A549 (cell line): ENCODE measurements at regions not wholly inside any gene's neighbourhood (a gene's known extent, or its start where the extent isn't known, plus 50 kb on each side); places are given as distances from the start of the nearest gene placed in this dataset.

Experiments
- ATAC-seq, 2 experiments: fragments of 200-7000 bp in 1 of 2; fragments of >200 bp in 1 of 2; cut with Nextera tagmentation in 1 of 2; cut with Tn5 transposase in 1 of 2; 3 replicates each; pipeline versions ENCODE4 v1.8.0 to v1.9.1; 2018 to 2020; ENCODE audit warnings: mild to moderate bottlenecking in 1 of 2, moderate library complexity in 1 of 2
- CTCF ChIA-PET: fragments of 300-600 bp; sonication (Branson Sonifier 250); formaldehyde crosslinking; extraction: SDS; loops from one replicate; lab custom pipeline; 2021; ENCODE audit warnings: antibody characterized with exemption, inconsistent platforms; lab: Yijun Ruan, JAX
- POLR2A ChIA-PET: fragments of 350-600 bp; formaldehyde crosslinking; extraction: SDS; loops from one replicate; lab custom pipeline; 2021; ENCODE audit warnings: antibody characterized with exemption, inconsistent platforms; lab: Yijun Ruan, JAX
- DNase-seq, 2 experiments: peaks; one replicate each; pipeline versions ENCODE4 v3.0.0 to v3.0.0-alpha.2; 2011 to 2016; ENCODE audit warnings: low read depth in 1 of 2, low spot score in 1 of 2
- FAIRE-seq: peaks from 2 replicates; lab custom pipeline; 2011; peaks lifted over from hg19 to GRCh38; lab: Jason Lieb, UNC
- H3K27ac ChIP-seq, 2 experiments: fragments of >200 bp; sonication (Bioruptor Twin); formaldehyde crosslinking; 3 replicates each; pipeline ENCODE4 v1.5.1; 2016 to 2017
- H3K4me1 ChIP-seq: fragments of >200 bp; sonication (Bioruptor Twin); formaldehyde crosslinking; 3 replicates; pipeline ENCODE4 v1.6.1; 2016
- H3K4me2 ChIP-seq: fragments of >200 bp; sonication (Bioruptor Twin); formaldehyde crosslinking; 3 replicates; pipeline ENCODE4 v1.6.1; 2016
- H3K4me3 ChIP-seq: fragments of >200 bp; sonication (Bioruptor Twin); formaldehyde crosslinking; 3 replicates; pipeline ENCODE4 v1.5.1; 2016
- H3K9me3 ChIP-seq: fragments of >200 bp; sonication (Bioruptor Twin); formaldehyde crosslinking; 3 replicates; pipeline ENCODE4 v1.6.1; 2016
- ATOH8 ChIP-seq: fragments of 250-450 bp; sonication (Bioruptor Pico); IDR thresholded peaks from 2 replicates; pipeline ENCODE4 v1.5.0; 2020; ENCODE audit warnings: low read depth, mild to moderate bottlenecking, moderate library complexity
- BCL3 ChIP-seq: fragments of >200 bp; sonication (Bioruptor Twin); formaldehyde crosslinking; IDR thresholded peaks from 3 replicates; pipeline ENCODE4 v1.6.1; 2016
- CBX2 ChIP-seq: fragments of 200-600 bp; sonication (generic); IDR thresholded peaks from 2 replicates; pipeline ENCODE4 v1.6.1; 2016; ENCODE audit warnings: low read depth, mild to moderate bottlenecking, borderline replicate concordance
- CHD2 ChIP-seq: fragments of 150-350 bp; IDR thresholded peaks from 2 replicates; pipeline ENCODE4 v1.6.1; 2014; ENCODE audit warnings: low read length; ENCODE audit not compliant: partially characterized antibody
- CHD4 ChIP-seq: fragments of 200-600 bp; sonication (generic); IDR thresholded peaks from 2 replicates; pipeline ENCODE4 v1.6.1; 2016; ENCODE audit warnings: antibody characterized with exemption, mild to moderate bottlenecking, borderline replicate concordance
- EHF ChIP-seq: fragments of 250-450 bp; sonication (Bioruptor Pico); IDR thresholded peaks from 2 replicates; pipeline ENCODE4 v1.5.0; 2020; ENCODE audit warnings: mild to moderate bottlenecking
- EHMT2 ChIP-seq: fragments of 200-600 bp; sonication (generic); IDR thresholded peaks from 2 replicates; pipeline ENCODE4 v1.6.1; 2016; ENCODE audit warnings: antibody characterized with exemption, low read depth, mild to moderate bottlenecking, moderate library complexity
- ESRRA ChIP-seq: fragments of 150-350 bp; IDR thresholded peaks from 2 replicates; pipeline ENCODE4 v1.6.1; 2014; ENCODE audit warnings: mild to moderate bottlenecking, low read length, borderline replicate concordance
- FOXS1 ChIP-seq: fragments of 250-450 bp; sonication (Bioruptor Pico); IDR thresholded peaks from 2 replicates; pipeline ENCODE4 v1.5.0; 2020; ENCODE audit warnings: mild to moderate bottlenecking, moderate library complexity
- HDAC2 ChIP-seq: fragments of 200-600 bp; sonication (generic); IDR thresholded peaks from 2 replicates; pipeline ENCODE4 v1.6.1; 2016
- HEYL ChIP-seq: fragments of 250-450 bp; sonication (Bioruptor Pico); IDR thresholded peaks from 2 replicates; pipeline ENCODE4 v1.8.0; 2021; ENCODE audit warnings: mild to moderate bottlenecking, moderate library complexity
- HOXB5 ChIP-seq: fragments of 250-450 bp; sonication (Bioruptor Pico); IDR thresholded peaks from 2 replicates; pipeline ENCODE4 v1.5.0; 2020; ENCODE audit warnings: mild to moderate bottlenecking, moderate library complexity
- JUN ChIP-seq, 2 experiments: fragments of >200 bp; sonication (Bioruptor Twin); formaldehyde crosslinking; IDR thresholded peaks; 2 replicates in 1 of 2; 3 replicates in 1 of 2; pipeline ENCODE4 v1.6.1; 2016 to 2017
- JUNB ChIP-seq: fragments of >200 bp; sonication (Bioruptor Twin); formaldehyde crosslinking; IDR thresholded peaks from 2 replicates; pipeline ENCODE4 v1.6.1; 2016
- MYC ChIP-seq: IDR thresholded peaks from 2 replicates; pipeline ENCODE4 v1.6.1; 2012; ENCODE audit warnings: mild to moderate bottlenecking, inconsistent platforms, low read length, improper control_type of control experiment, borderline replicate concordance
- NPAS2 ChIP-seq: fragments of 250-450 bp; sonication (Bioruptor Pico); IDR thresholded peaks from 2 replicates; pipeline ENCODE4 v1.8.0; 2022; ENCODE audit warnings: mild to moderate bottlenecking, moderate library complexity, borderline replicate concordance
- PBX3 ChIP-seq: IDR thresholded peaks from 2 replicates; pipeline ENCODE4 v1.6.1; 2012
- RARB ChIP-seq: fragments of 250-450 bp; sonication (Bioruptor Pico); IDR thresholded peaks from 2 replicates; pipeline ENCODE4 v1.8.0; 2021; ENCODE audit warnings: mild to moderate bottlenecking, moderate library complexity
- RNF2 ChIP-seq: fragments of 200-600 bp; sonication (generic); IDR thresholded peaks from 2 replicates; pipeline ENCODE4 v1.6.1; 2016; ENCODE audit warnings: low read depth, mild to moderate bottlenecking, antibody characterized with exemption, moderate library complexity, borderline replicate concordance
- TFCP2L1 ChIP-seq: fragments of 250-450 bp; sonication (Bioruptor Pico); IDR thresholded peaks from 2 replicates; pipeline ENCODE4 v1.5.0; 2021; ENCODE audit warnings: mild to moderate bottlenecking
- USF2 ChIP-seq: fragments of 450-650 bp; IDR thresholded peaks from 2 replicates; pipeline ENCODE4 v1.6.1; 2014; ENCODE audit warnings: antibody characterized with exemption
- WGBS: methylation state at CpG from one replicate; pipeline ENCODE4 v1.1.6; 2017; ENCODE audit errors: missing lambda C conversion rate; 5-methylcytosine and 5-hydroxymethylcytosine counted together
- TF ChIP-seq, protein P1 (sequence below): fragments of 250-450 bp; sonication (Bioruptor Pico); IDR thresholded peaks from 2 replicates; pipeline ENCODE4 v1.5.0; 2021; ENCODE audit warnings: mild to moderate bottlenecking, moderate library complexity, borderline replicate concordance
- TF ChIP-seq, protein P2 (sequence below): fragments of 200-600 bp; sonication (generic); IDR thresholded peaks from 2 replicates; pipeline ENCODE4 v1.6.1; 2016; ENCODE audit warnings: antibody characterized with exemption, mild to moderate bottlenecking, moderate library complexity

DNA sequence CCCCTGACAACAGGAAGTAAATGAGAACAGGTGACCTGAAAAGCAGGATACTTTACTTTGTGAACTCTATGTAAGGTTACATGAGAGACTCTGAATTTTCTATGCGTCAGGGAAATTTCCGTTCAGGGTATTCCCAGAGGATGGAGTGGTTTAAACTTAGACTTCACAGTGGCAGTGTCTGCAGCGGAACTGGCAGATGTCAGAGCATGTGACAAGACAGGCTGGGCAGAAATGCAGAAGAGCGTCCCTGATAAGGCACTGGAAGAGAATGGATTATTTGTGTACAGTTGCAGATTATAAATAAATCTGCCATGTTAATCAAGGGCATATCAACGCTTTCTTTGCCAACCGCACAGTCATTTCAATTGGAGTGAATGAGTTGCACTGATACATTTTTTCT lies 598.4 kb upstream of the ZNF717 start:
- POLR2A ChIA-PET, result no interaction called here
- TF ChIP-seq USF2, result no peak
- no peak for TF ChIP-seq ESRRA
- TF ChIP-seq MYC, result no peak
- no peak for TF ChIP-seq TFCP2L1 (CRISPR knock-in tag)
- TF ChIP-seq PBX3, result no peak
- no peak for TF ChIP-seq CHD2
- no peak for TF ChIP-seq HEYL (CRISPR knock-in tag)
- no peak for TF ChIP-seq FOXS1 (CRISPR knock-in tag)
- TF ChIP-seq CHD4, result no peak
- no peak for TF ChIP-seq JUN (IDR thresholded peaks at IDR 0.05)
- no peak for TF ChIP-seq EHF
- FAIRE-seq, result no peak
- CTCF ChIA-PET, result no interaction called here
- Histone ChIP-seq H3K4me3 (no peak overlapping the region), H3K4me1 (no peaks in the 10 kb centered on the region), H3K4me2 (no peak overlapping the region), H3K9me3 (no peaks in the 10 kb centered on the region), H3K27ac (no peak overlapping the region)
- ATAC-seq, result no peak
- DNase-seq, result no peak
- WGBS, result 28% methylated on average over 6 of the region's 6 CpGs

DNA sequence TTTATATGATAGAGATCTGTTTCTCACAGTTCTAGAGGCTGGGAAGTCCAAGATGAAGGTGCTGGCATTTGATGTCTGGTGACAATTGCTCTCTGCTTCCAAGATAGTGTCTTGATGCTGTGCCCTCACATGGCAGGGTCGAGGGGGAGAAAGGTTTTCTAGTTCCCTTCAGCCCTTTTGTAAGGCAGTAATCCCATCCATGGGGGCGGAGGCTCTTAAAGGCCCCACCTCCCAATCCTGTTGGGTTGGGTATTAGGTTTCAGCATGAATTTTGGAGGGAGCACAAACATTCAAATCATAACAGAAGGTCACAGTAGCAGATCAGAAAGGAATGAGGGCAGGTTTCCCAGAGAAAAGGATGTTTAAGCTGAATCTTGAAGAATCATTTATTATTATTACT lies 601.7 kb upstream of the ZNF717 start:
- CTCF ChIA-PET, result no interaction called here
- no peak for DNase-seq
- ATAC-seq, result no peak
- H3K4me3 ChIP-seq, result no peak overlapping the region
- H3K4me1 ChIP-seq, result no peaks in the 10 kb centered on the region
- TF ChIP-seq, protein P1, sequence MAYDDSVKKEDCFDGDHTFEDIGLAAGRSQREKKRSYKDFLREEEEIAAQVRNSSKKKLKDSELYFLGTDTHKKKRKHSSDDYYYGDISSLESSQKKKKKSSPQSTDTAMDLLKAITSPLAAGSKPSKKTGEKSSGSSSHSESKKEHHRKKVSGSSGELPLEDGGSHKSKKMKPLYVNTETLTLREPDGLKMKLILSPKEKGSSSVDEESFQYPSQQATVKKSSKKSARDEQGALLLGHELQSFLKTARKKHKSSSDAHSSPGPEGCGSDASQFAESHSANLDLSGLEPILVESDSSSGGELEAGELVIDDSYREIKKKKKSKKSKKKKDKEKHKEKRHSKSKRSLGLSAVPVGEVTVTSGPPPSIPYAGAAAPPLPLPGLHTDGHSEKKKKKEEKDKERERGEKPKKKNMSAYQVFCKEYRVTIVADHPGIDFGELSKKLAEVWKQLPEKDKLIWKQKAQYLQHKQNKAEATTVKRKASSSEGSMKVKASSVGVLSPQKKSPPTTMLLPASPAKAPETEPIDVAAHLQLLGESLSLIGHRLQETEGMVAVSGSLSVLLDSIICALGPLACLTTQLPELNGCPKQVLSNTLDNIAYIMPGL (CRISPR knock-in tag), result no peak
- TF ChIP-seq, protein P2, sequence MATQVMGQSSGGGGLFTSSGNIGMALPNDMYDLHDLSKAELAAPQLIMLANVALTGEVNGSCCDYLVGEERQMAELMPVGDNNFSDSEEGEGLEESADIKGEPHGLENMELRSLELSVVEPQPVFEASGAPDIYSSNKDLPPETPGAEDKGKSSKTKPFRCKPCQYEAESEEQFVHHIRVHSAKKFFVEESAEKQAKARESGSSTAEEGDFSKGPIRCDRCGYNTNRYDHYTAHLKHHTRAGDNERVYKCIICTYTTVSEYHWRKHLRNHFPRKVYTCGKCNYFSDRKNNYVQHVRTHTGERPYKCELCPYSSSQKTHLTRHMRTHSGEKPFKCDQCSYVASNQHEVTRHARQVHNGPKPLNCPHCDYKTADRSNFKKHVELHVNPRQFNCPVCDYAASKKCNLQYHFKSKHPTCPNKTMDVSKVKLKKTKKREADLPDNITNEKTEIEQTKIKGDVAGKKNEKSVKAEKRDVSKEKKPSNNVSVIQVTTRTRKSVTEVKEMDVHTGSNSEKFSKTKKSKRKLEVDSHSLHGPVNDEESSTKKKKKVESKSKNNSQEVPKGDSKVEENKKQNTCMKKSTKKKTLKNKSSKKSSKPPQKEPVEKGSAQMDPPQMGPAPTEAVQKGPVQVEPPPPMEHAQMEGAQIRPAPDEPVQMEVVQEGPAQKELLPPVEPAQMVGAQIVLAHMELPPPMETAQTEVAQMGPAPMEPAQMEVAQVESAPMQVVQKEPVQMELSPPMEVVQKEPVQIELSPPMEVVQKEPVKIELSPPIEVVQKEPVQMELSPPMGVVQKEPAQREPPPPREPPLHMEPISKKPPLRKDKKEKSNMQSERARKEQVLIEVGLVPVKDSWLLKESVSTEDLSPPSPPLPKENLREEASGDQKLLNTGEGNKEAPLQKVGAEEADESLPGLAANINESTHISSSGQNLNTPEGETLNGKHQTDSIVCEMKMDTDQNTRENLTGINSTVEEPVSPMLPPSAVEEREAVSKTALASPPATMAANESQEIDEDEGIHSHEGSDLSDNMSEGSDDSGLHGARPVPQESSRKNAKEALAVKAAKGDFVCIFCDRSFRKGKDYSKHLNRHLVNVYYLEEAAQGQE, result no peak
- no peak for TF ChIP-seq CBX2
- no peak for TF ChIP-seq MYC
- TF ChIP-seq RARB, result no peak
- no peak for TF ChIP-seq BCL3
- TF ChIP-seq EHMT2, result no peak
- no peak for TF ChIP-seq NPAS2 (CRISPR knock-in tag)
- TF ChIP-seq ATOH8 (CRISPR knock-in tag), result no peak
- TF ChIP-seq HDAC2, result no peak
- TF ChIP-seq RNF2, result no peak
- no peak for TF ChIP-seq HOXB5 (CRISPR knock-in tag)
- no peak for TF ChIP-seq JUNB
- no peak overlapping the region for H3K27ac ChIP-seq
- whole genome bisulfite sequencing, result 6% methylated on average over 2 of the region's 2 CpGs
- H3K4me2 ChIP-seq, result no peak overlapping the region
- POLR2A ChIA-PET, result no interaction called here
- no peak for FAIRE-seq
- H3K9me3 ChIP-seq, result no peaks in the 10 kb centered on the region
